AG09309 (cell line): ENCODE measurements at regions not wholly inside any gene's neighbourhood (a gene's known extent, or its start where the extent isn't known, plus 50 kb on each side); places are given as distances from the start of the nearest gene placed in this dataset.

ENCODE experiments used
- DNase-seq: peaks from one replicate; pipeline ENCODE4 v3.0.0-alpha.2; 2010; ENCODE audit warnings: low read depth
- H3K4me3 ChIP-seq: 2 replicates; pipeline ENCODE4 v1.5.1; 2011; ENCODE audit warnings: mild to moderate bottlenecking, low read depth, low read length, moderate library complexity; ENCODE audit not compliant: control insufficient read depth
- TF ChIP-seq, protein P1 (sequence below): IDR thresholded peaks from 2 replicates; pipeline ENCODE4 v1.5.1; 2011; ENCODE audit warnings: mild to moderate bottlenecking, low read depth, low read length, inconsistent platforms; ENCODE audit not compliant: insufficient read depth, control insufficient read depth; ENCODE audit errors: missing control alignments

DNA sequence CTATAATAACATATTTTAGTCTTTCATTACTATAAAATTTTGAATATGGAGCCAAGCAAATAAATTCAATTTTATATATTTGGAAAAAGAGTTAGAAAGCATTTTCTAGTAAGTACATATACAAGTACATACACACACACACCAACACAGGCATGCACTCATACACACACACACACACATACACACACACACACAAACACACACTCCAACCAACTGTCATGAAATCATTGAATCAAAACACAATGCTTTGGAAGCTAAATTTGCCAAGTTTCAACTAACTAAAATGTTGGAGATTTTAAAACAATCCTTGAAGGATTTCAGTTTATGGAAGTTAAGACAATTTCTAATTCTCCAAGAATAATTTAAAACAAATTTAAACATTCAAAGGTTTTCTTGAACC, 283.2 kb downstream of the TAF11L14 start:
- TF ChIP-seq, protein P1, sequence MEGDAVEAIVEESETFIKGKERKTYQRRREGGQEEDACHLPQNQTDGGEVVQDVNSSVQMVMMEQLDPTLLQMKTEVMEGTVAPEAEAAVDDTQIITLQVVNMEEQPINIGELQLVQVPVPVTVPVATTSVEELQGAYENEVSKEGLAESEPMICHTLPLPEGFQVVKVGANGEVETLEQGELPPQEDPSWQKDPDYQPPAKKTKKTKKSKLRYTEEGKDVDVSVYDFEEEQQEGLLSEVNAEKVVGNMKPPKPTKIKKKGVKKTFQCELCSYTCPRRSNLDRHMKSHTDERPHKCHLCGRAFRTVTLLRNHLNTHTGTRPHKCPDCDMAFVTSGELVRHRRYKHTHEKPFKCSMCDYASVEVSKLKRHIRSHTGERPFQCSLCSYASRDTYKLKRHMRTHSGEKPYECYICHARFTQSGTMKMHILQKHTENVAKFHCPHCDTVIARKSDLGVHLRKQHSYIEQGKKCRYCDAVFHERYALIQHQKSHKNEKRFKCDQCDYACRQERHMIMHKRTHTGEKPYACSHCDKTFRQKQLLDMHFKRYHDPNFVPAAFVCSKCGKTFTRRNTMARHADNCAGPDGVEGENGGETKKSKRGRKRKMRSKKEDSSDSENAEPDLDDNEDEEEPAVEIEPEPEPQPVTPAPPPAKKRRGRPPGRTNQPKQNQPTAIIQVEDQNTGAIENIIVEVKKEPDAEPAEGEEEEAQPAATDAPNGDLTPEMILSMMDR, result no peak
- H3K4me3 ChIP-seq, result no peak overlapping the region
- DNase-seq, result no peak

- no peak for DNase-seq
- TF ChIP-seq, protein P1, result no peak
- H3K4me3 ChIP-seq, result no peak overlapping the region
Observed at GRCh38 chr5:17918373-17919104, 284.3 kb downstream of the TAF11L14 start.

DNA sequence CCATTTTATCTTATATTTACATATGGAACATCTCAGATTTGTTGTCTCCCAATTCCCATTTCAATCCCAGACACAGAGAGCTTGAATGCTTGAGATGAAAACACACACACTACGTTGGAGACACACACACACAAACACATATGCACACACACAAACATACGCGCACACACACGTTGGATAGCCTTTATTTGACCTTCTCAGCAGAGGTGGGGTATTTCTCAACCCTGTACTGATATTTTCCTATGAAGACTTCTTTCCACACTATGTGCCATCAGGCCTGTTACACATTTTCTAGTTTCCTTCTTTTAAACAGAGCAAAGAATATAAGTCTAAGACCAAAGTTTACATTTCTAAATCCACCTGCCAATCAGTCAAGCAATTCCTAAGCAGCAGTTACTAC, 291.0 kb downstream of the TAF11L14 start:
- no peak overlapping the region for H3K4me3 ChIP-seq
- TF ChIP-seq, protein P1, result no peak
- no peak for DNase-seq

DNA sequence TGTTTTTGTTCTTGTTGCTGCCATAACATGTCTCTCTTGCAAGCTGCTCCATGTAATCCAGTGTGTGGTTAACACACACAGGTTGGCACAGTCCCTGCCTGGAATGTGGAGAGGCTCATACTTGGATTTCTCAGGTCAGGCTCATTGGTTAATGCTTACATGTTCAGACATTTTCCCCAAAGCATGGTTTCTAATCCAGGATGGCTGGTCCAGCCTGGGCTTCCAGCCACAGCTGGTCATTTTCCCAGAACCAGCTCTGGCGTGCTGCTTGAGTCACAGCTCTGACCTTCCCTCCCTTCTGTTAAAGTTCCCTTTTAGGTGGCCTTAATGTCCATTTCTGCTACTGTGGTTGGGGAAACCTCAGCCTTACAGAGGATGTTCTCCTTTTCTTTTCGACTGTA, 294.3 kb downstream of the TAF11L14 start:
- H3K4me3 ChIP-seq, result no peak overlapping the region
- no peak for DNase-seq
- TF ChIP-seq, protein P1, result no peak

- DNase-seq, result no peak
- no peak overlapping the region for H3K4me3 ChIP-seq
- TF ChIP-seq, protein P1, result no peak
Observed at GRCh38 chr5:17929171-17929570, 294.9 kb downstream of the TAF11L14 start.

DNA sequence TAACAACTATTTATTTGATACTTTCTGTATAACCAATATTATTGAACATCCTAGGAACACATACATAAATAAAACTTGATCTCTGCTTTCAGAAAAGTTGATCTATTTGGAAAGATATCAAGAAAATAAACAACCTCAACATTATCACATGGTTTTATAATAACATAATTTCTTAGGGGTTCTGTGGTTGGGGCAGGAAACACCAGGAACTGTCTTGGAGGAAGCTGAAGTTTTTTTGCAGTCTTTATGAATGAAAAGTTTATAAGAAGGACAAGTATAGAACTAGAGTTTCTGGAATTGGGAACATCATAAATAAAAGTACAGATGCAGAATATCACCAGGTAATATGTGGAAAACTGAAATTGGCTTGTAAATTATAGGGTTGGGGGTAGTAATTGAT, 296.1 kb downstream of the TAF11L14 start:
- TF ChIP-seq, protein P1, result no peak
- no peak for DNase-seq
- no peak overlapping the region for H3K4me3 ChIP-seq
